Skin epidermis (tissue), 12 donors: ENCODE measurements at regions not wholly inside any gene's neighbourhood (a gene's known extent, or its start where the extent isn't known, plus 50 kb on each side); places are given as distances from the start of the nearest gene placed in this dataset.
"Not testable (repeated sequence)": the region's sequence is repeated elsewhere in the genome, so short reads cannot be mapped to it uniquely, and the experiment has no call there.

Source experiments
- H3K27ac ChIP-seq, 21 experiments: fragments of 200-600 bp; sonication (generic) in 11 of 21; one replicate each; pipeline ENCODE4 v1.5.0; 2020; ENCODE audit warnings: mild to moderate bottlenecking in 3 of 21, inconsistent platforms in 2 of 21, moderate library complexity in 2 of 21
- H3K4me3 ChIP-seq, 7 experiments: fragments of 200-600 bp; sonication (generic) in 2 of 7; one replicate each; pipeline ENCODE4 v1.5.0; 2020; ENCODE audit warnings: inconsistent platforms in 2 of 7, mild to moderate bottlenecking in 2 of 7, moderate library complexity in 1 of 7

DNA sequence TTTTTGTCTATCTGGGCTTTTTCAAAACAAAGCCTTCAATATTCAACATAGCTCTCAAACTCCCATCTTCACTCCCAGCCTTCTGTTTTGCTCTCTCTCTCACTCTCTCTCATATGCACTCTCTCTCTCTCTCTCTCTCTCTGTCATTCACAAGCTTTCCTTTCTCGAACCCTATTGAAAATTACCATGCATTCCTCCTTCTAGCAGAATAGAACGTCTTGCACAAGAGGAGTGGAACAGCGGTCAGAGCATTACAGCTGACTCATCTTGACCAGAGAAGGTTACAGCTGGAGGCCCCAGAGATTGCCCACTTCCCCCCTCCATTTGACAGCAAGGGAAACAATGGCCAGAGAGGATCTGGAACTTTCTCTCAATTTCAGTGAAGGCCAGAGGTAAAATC, 51.0 kb upstream of the LIFR start:
- H3K4me3 ChIP-seq, result no peak overlapping the region
- H3K27ac ChIP-seq, result no peak overlapping the region

- H3K27ac ChIP-seq, result no peak overlapping the region
Measured at GRCh38 chr5:38607930-38608564, 51.6 kb upstream of the LIFR start.

DNA sequence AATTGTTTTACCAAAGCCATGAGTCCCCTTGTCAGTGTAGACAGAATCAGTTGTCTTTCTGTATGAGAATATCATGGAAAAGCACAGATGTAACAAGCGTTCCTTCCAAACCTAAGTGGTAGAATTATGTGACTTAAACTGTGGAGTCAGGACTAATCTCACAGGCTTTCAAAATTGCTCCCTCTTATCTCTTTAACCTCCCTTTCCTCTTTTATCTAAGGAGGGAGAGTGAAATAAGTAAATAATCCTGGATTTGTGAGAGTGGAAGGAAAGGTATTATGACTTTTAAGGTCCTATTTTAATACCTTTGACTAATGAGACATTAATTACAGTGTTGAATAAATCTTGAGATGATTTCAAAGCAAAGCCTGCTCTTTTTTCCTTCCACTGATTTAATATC, 52.4 kb upstream of the LIFR start:
- Histone ChIP-seq H3K4me3 (no peak overlapping the region), H3K27ac (no peak overlapping the region)

More at GRCh38 chr5:38607930-38608564, 51.6 kb upstream of the LIFR start:
- no peak overlapping the region for H3K4me3 ChIP-seq

GRCh38 chr5:38612851-38613250, 56.4 kb upstream of the LIFR start:
- Histone ChIP-seq H3K4me3 (no peak overlapping the region), H3K27ac (no peak overlapping the region)

DNA sequence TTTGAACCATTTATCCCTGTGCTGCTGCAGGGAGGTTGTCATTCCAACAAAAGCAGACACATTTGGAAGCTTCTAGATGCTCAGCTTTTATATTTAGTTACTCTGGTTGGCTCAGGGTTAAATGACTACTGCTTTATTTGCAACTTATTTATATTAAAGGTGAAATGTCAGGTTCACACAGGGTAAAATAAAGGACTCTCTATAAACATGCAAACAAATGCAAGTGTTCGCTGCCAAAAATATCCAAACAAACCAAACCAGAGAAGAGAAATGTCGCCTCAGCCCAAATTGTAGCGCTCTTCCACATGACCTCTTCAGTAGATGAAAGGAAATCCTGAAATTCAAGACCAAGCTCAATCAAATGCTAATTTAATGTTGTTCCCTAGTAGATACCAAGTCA, 57.0 kb upstream of the LIFR start:
- no peak overlapping the region for H3K4me3 ChIP-seq
- no peak overlapping the region for H3K27ac ChIP-seq

DNA sequence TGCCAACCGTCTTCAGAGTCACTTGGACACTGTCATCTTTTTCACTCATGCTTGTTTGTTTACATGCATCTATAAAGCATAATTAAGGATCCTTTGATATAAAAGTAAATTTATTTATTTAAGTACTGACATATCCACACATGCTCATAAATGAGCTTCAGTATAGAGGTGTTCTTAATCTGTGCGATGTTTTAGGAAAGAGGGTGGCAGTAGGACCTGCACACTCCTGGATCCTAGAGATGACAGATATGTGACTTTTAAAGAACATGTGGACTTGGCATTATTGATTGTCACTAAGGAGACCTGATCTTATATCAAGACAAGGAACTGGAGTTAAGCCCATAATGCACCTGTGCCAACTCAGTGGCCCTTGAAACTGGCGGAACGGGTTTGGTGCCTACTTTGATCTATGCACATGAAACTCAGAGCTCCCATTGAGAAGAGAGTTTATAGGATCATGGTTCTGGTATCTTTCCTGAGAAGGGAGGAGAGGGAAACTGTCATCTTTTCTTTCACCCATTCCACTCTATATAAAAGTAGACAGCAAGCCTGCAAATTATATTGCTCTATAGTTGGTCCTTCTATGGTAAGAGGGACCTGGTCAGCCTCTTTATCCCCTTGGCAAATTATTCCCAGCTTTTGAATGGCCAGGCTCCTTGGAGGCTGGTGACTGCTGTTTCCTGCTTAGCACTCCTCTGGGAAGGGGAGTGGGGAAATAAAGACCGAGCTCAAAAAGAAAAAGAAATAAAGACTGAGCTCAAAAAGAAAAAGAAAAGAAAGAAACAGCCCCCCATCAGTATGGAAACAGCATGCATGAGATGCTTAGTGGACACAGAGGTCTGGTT, 57.8 kb upstream of the LIFR start:
- Histone ChIP-seq H3K27ac (no peak overlapping the region), H3K4me3 (no peak overlapping the region)

DNA sequence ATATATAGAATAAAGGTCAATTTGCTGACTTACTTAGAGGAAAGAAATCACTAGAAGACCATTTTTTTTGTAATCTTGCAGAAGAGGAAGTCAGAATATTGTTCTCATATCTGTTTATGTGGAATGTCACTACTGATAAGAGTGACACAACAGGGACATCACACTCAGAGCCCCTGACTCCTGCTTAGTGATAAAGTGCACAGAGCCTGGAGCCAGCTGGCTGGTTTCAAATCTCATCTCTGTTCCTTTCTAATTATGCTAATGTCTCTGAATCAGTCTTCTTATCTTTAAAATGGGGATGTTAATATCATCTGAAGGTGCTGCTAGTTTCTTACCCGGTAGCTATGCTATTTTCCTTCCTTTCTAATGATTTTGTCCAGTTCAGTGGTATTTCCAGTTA, 58.6 kb upstream of the LIFR start:
- Histone ChIP-seq H3K27ac (no peak overlapping the region), H3K4me3 (no peak overlapping the region)

DNA sequence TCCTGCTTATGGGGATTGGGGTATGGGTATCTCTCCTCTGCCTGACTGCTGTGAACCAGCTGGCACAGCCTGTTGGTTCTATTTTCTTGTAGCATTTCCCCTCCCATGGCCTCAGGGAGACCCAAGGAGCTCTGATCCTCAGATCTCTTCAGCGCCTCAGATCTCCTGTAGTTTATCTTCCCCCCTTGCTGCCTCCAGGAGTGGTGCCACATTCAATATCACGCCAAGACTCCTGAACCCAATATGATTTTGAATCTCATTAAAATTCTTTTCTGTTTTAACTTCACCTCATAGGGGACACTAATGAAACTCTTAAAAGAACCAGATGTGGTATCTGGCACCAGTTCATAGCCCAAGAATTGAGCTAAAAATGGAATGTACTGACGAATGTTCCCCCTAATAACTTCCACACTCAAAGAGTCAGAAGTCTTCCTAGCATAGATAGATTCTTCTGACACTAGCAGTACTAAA, 59.6 kb upstream of the LIFR start:
- Histone ChIP-seq H3K4me3 (no peak overlapping the region), H3K27ac (no peak overlapping the region)

- H3K4me3 ChIP-seq, result no peak overlapping the region
- H3K27ac ChIP-seq, result no peak overlapping the region
Measured at GRCh38 chr5:38618154-38618553, 61.7 kb upstream of the LIFR start.

GRCh38 chr5:38621331-38621730, 64.9 kb upstream of the LIFR start:
- no peak overlapping the region for H3K27ac ChIP-seq
- no peak overlapping the region for H3K4me3 ChIP-seq

GRCh38 chr5:38621840-38622437, 65.5 kb upstream of the LIFR start:
- no peak overlapping the region for H3K27ac ChIP-seq
- H3K4me3 ChIP-seq, result no peak overlapping the region

- Histone ChIP-seq H3K4me3 (no peak overlapping the region), H3K27ac (no peak overlapping the region)
Measured at GRCh38 chr5:38622723-38623129, 66.3 kb upstream of the LIFR start.

DNA sequence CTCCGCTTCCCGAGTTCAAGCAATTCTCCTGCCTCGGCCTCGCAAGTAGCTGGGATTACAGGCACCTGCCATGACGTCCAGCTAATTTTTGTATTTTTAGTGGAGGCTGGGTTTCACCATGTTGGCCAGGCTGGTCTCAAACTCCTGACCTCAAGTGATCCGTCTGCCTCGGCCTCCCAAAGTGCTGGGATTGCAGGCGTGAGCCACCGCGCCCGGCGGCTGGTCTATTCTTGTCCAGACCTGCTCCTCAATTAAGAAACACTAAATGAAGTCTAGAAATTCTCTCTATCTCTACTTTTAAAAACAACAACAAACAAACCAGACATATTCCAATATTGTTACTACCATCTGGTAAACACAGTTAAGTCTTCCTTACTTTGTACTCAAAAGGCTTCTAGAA, 68.1 kb upstream of the LIFR start:
- H3K4me3 ChIP-seq, H3K27ac ChIP-seq: not testable (repeated sequence)

DNA sequence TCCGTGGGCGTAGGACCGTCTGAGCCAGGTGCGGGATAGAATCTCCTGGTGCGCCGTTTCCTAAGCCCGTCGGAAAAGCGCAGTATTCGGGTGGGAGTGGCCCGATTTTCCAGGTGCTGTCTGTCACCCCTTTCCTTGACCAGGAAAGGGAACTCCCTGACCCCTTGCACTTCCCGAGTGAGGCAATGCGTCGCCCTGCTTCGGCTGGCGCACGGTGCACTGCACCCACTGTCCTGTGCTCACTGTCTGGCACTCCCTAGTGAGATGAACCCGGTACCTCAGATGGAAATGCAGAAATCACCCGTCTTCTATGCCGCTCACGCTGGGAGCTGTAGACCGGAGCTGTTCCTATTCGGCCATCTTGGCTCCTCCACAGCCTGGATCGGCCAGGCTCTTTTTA, 74.9 kb upstream of the LIFR start:
- not testable (repeated sequence) for H3K27ac ChIP-seq, H3K4me3 ChIP-seq

GRCh38 chr5:38634568-38635369, 78.3 kb upstream of the LIFR start:
- Histone ChIP-seq H3K4me3 (no peak overlapping the region), H3K27ac (no peak overlapping the region)

GRCh38 chr5:38636626-38637025, 80.2 kb upstream of the LIFR start:
- no peak overlapping the region for H3K27ac ChIP-seq
- no peak overlapping the region for H3K4me3 ChIP-seq

DNA sequence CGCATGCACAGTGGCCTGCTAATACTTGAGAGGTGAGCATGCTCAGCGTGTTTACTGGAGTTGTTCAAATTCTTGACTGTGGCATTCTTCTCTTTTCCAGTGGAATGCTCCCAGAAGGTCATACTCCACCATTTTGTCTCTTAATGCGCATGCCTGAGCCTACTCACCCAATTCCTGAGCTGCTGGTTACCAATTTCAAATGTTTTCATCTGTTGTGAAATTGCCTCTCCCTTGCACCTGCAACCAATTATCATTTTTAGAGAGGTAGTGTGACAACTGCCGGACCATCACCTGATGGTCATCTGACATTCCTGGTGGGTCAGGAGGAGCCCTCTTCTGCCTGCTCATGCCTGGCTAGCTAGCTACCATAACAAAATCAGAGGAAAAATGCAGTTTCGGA, 82.2 kb upstream of the LIFR start:
- no peak overlapping the region for H3K27ac ChIP-seq
- H3K4me3 ChIP-seq, result no peak overlapping the region

DNA sequence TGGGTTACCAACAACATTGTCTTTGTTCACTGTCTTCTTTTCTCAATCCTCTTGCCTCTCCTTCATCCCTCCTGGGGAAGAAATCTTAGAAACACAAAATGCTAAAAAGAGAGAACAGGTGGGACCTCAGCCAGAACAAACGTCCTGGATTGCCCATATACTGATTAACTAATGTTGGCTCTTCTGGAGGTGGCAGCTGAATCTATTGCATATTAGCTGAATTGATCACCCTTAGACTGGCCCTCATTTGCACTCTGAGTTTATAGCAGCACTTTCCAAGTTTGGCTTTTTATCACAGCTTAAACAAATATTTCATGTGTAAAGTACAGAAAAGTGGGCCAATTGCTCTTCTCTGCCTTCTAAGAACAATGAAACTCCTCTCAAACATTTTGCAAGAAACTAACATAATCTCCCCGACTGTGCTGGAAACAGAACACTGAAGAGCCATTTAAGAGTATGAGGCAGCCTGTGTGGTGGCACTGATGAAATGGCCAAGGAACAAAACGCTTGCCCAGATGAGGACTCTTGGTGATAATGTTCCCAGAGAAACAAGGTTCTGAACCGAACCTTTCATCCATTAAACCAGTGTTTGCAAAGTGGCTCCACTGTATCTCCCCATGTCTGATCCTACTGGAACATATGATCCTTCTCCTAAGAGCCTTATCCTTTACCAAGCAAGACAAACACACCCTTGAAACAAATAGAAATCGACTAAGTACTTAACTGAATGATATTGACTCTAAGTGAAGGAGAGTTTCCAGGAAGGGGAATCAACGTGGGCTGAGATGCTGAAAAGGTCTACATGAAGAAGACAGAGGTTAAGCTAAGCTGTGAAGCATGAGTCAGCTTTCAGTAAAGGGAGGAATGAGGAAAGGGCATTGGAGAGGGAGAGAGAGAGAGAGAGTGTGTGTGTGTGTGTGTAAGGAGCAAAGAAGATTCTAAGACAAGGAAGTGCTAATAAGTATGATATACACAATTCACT, 83.2 kb upstream of the LIFR start:
- no peak overlapping the region for H3K4me3 ChIP-seq
- H3K27ac ChIP-seq, result no peak overlapping the region

DNA sequence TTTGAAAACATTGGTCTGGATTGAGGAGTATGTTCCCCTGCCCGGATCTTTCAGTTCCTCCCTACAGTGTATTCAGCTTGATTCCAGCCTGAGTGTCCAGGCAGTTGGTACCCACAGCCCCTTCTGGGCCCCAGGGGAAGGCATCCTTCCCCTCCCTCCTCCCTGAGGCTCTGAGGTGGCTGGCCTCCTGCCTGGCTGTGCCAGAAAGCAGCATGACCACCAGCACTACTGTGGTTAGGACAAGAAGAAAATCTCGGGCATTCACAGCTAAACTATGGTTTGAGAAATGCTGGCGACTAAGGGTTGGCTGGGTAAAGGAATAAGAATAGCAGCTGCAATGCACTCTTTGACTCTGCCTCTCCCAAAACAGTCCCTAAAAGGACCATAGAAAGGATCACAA, 84.6 kb upstream of the LIFR start:
- no peak overlapping the region for H3K27ac ChIP-seq
- no peak overlapping the region for H3K4me3 ChIP-seq
